ENCODE measurements at regions not wholly inside any gene's neighbourhood (a gene's known extent, or its start where the extent isn't known, plus 50 kb on each side); places are given as distances from the start of the nearest gene placed in this dataset.

- TF ChIP-seq CTCF (IDR thresholded peaks at IDR 0.05; ENCODE audit: poor library complexity) (no peak), EZH2 (IDR thresholded peaks at IDR 0.05; ENCODE audit: borderline replicate concordance) (no peak)
These were observed 1028.8 kb downstream of the GLUD2 start for GRCh38 chrX:122076241-122076640.

Data from hepatocyte (in vitro differentiated cells).